Endothelial cell of umbilical vein (primary cell): ENCODE measurements at regions not wholly inside any gene's neighbourhood (a gene's known extent, or its start where the extent isn't known, plus 50 kb on each side); places are given as distances from the start of the nearest gene placed in this dataset.

Experiments
- BruUV-seq: library from RNA; stranded (reverse); fragments of 400-500 nt; replicated peaks from 2 replicates; lab custom pipeline; 2021; lab: Mats Ljungman, UMichigan
- CTCF ChIA-PET: fragments of 300-600, 350-600 bp; sonication (Branson Sonifier 250); formaldehyde crosslinking; loops from one replicate; lab custom pipeline; 2021; ENCODE audit warnings: antibody characterized with exemption, inconsistent platforms; lab: Charles Lee
- POLR2A ChIA-PET: fragments of 300-600, 350-600 bp; sonication (Branson Sonifier 250); formaldehyde crosslinking; loops from one replicate; lab custom pipeline; 2021; ENCODE audit warnings: antibody characterized with exemption, inconsistent platforms; lab: Charles Lee
- DNase-seq: peaks from one replicate; pipeline ENCODE4 v3.0.0-alpha.2; 2011; ENCODE audit warnings: low read depth, low spot score
- FAIRE-seq: peaks from 2 replicates; lab custom pipeline; 2011; peaks lifted over from hg19 to GRCh38; lab: Jason Lieb, UNC
- H2AFZ ChIP-seq: 2 replicates; pipeline ENCODE4 v1.6.0; 2012; ENCODE audit warnings: low read depth, low read length, control low read depth, inconsistent platforms
- H3K27ac ChIP-seq: 2 replicates; pipeline ENCODE4 v1.5.1; 2011; ENCODE audit warnings: low read depth, mild to moderate bottlenecking, control low read depth, low read length, moderate library complexity; ENCODE audit not compliant: insufficient read depth
- H3K27me3 ChIP-seq, 2 experiments: 2 replicates each; pipeline versions ENCODE4 v1.6.0 to v1.6.1; 2011; ENCODE audit warnings: low read length in 2 of 2, mixed read lengths in 1 of 2; ENCODE audit not compliant: control insufficient read depth in 2 of 2, insufficient read depth in 2 of 2
- H3K36me3 ChIP-seq, 2 experiments: 2 replicates in 1 of 2; 3 replicates in 1 of 2; pipeline ENCODE4 v1.5.1; 2011; ENCODE audit warnings: low read length in 2 of 2, mild to moderate bottlenecking in 1 of 2, moderate library complexity in 1 of 2; ENCODE audit not compliant: control insufficient read depth in 2 of 2, insufficient read depth in 2 of 2; ENCODE audit errors: extremely low read depth in 1 of 2
- H3K4me1 ChIP-seq: 3 replicates; pipeline ENCODE4 v1.5.1; 2011; ENCODE audit warnings: mild to moderate bottlenecking, low read length; ENCODE audit not compliant: control insufficient read depth, insufficient read depth; ENCODE audit errors: extremely low read depth
- H3K4me2 ChIP-seq: 2 replicates; pipeline ENCODE4 v1.6.1; 2011; ENCODE audit warnings: low read length, control low read depth, mixed read lengths; ENCODE audit not compliant: insufficient read depth
- H3K4me3 ChIP-seq, 3 experiments: fragments of 200-600 bp in 1 of 3; sonication (generic), shearing (Covaris generic) in 1 of 3; replicated peaks in 1 of 3; 2 replicates each; pipeline ENCODE4 v1.5.1; 2011 to 2016; ENCODE audit warnings: control low read depth in 3 of 3, low read length in 3 of 3, mild to moderate bottlenecking in 2 of 3, inconsistent platforms in 1 of 3, low read depth in 1 of 3, moderate library complexity in 1 of 3; ENCODE audit not compliant: insufficient read depth in 1 of 3
- H3K79me2 ChIP-seq: 2 replicates; pipeline ENCODE4 v1.6.0; 2012; ENCODE audit warnings: low read length, inconsistent platforms; ENCODE audit not compliant: control insufficient read depth, insufficient read depth
- H3K9ac ChIP-seq: replicated peaks from 2 replicates; pipeline ENCODE3; 2011; ENCODE audit warnings: low read length, control low read depth; ENCODE audit not compliant: insufficient read depth; ENCODE audit errors: extremely low read depth
- H3K9me1 ChIP-seq: replicated peaks from 3 replicates; pipeline ENCODE4 v1.6.0; 2011; ENCODE audit warnings: mild to moderate bottlenecking, low read length; ENCODE audit not compliant: control insufficient read depth, insufficient read depth; ENCODE audit errors: extremely low read depth
- H3K9me3 ChIP-seq: replicated peaks from 2 replicates; pipeline ENCODE4 v1.5.1; 2012; ENCODE audit warnings: low read length, inconsistent platforms; ENCODE audit not compliant: control insufficient read depth, insufficient read depth
- H4K20me1 ChIP-seq: replicated peaks from 2 replicates; pipeline ENCODE3; 2011; ENCODE audit warnings: mild to moderate bottlenecking, low read length; ENCODE audit not compliant: control insufficient read depth, insufficient read depth; ENCODE audit errors: extremely low read depth
- EZH2 ChIP-seq: IDR thresholded peaks from 2 replicates; pipeline ENCODE4 v1.6.1; 2012; ENCODE audit warnings: borderline replicate concordance, low read depth, mild to moderate bottlenecking, moderate library complexity, low read length, inconsistent platforms; ENCODE audit not compliant: severe bottlenecking
- FOS ChIP-seq: IDR thresholded peaks from 2 replicates; pipeline ENCODE4 v1.6.1; 2011; ENCODE audit warnings: mild to moderate bottlenecking, low read length, moderate library complexity, borderline replicate concordance; ENCODE audit not compliant: insufficient read depth
- GATA2 ChIP-seq: IDR thresholded peaks from 2 replicates; pipeline ENCODE4 v1.7.0; 2011; ENCODE audit warnings: low read depth, mild to moderate bottlenecking, moderate library complexity, mixed read lengths, low read length; ENCODE audit not compliant: insufficient read length, insufficient read depth
- JUN ChIP-seq: IDR thresholded peaks from 2 replicates; pipeline ENCODE4 v1.6.1; 2011; ENCODE audit warnings: borderline replicate concordance, low read depth; ENCODE audit not compliant: insufficient read length, insufficient read depth
- MYC ChIP-seq: IDR thresholded peaks from one replicate; pipeline ENCODE4 v1.6.1; 2011; ENCODE audit warnings: mild to moderate bottlenecking, low read depth, low read length
- POLR2A ChIP-seq: IDR thresholded peaks from 2 replicates; pipeline ENCODE4 v1.6.1; 2012; ENCODE audit warnings: low read depth, mild to moderate bottlenecking, control low read depth, low read length
- POLR2AphosphoS5 ChIP-seq: IDR thresholded peaks from 2 replicates; pipeline ENCODE4 v1.6.1; 2012; ENCODE audit warnings: low read depth, mild to moderate bottlenecking, control low read depth, low read length, moderate library complexity; ENCODE audit not compliant: insufficient read depth
- dilution Hi-C: fragments of 300-500 bp; cut with MboI; formaldehyde crosslinking; loops from one replicate; pipeline ENCODE4 v1.15.0; 2019; ENCODE audit warnings: low sequenced_read_pairs; ENCODE audit not compliant: extremely low pct_ligation_motif_present
- intact Hi-C: fragments of 100-400 bp; cut with micrococcal nuclease; formaldehyde crosslinking; loops from one replicate; pipeline ENCODE4 v1.10.0; 2022
- TF ChIP-seq, protein P1 (sequence below): IDR thresholded peaks from 2 replicates; pipeline ENCODE4 v1.6.1; 2011; ENCODE audit not compliant: insufficient read depth, insufficient read length
- TF ChIP-seq, protein P2 (sequence below), 2 donors: IDR thresholded peaks; 1 replicate in 1 of 2; 2 replicates in 1 of 2; pipeline ENCODE4 v1.5.1; 2011; ENCODE audit warnings: low read length in 2 of 2, mild to moderate bottlenecking in 2 of 2, moderate library complexity in 2 of 2, control low read depth in 1 of 2, inconsistent platforms in 1 of 2, low read depth in 1 of 2; ENCODE audit not compliant: insufficient read depth in 1 of 2; ENCODE audit errors: extremely low read depth in 1 of 2

DNA sequence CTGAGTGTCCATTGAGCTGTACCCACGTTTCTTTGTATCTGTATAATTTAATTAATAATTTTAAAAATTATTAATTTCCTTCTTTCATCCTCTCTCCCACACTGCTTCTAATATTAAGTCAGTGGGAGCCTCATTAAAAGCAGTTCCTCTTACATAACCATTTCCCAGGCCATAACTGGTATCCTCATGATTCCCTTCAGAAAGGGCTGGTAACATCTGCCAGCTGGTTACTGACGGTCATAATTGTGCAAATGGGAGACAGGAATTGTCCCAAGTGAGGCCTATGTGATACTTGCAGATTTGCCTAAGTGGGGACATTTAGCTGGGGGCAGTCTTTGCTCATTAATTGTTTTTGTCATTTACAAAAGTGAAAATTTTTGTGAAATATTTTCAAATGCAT is 69.0 kb upstream of the SPAG17 start:
- TF ChIP-seq POLR2AphosphoS5 = no peak
- TF ChIP-seq, protein P1, sequence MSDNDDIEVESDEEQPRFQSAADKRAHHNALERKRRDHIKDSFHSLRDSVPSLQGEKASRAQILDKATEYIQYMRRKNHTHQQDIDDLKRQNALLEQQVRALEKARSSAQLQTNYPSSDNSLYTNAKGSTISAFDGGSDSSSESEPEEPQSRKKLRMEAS = no peak
- TF ChIP-seq MYC = no peak
- TF ChIP-seq FOS = no peak
- no peak for TF ChIP-seq JUN
- TF ChIP-seq POLR2A = no peak
- no peak for TF ChIP-seq GATA2
- no peak for TF ChIP-seq EZH2
- FAIRE-seq = no peak
- Histone ChIP-seq H3K4me2 (no peak overlapping the region), H3K4me1 (no peaks in the 10 kb centered on the region), H3K9me1 (no peaks in the 10 kb centered on the region), H3K4me3 (no peak overlapping the region), H3K27ac (no peak overlapping the region), H3K27me3 (no peaks in the 10 kb centered on the region), H3K36me3 (no peaks in the 10 kb centered on the region), H2AFZ (no peak overlapping the region), H4K20me1 (no peaks in the 10 kb centered on the region), H3K9ac (no peak overlapping the region), H3K79me2 (no peaks in the 10 kb centered on the region), H3K9me3 (no peaks in the 10 kb centered on the region)
- intact Hi-C loops (no loop called here), dilution Hi-C loops (no loop called here)
- CTCF ChIA-PET = no interaction called here
- BruUV-seq = no TSS peak
- DNase-seq = no peak
- POLR2A ChIA-PET = no interaction called here

DNA sequence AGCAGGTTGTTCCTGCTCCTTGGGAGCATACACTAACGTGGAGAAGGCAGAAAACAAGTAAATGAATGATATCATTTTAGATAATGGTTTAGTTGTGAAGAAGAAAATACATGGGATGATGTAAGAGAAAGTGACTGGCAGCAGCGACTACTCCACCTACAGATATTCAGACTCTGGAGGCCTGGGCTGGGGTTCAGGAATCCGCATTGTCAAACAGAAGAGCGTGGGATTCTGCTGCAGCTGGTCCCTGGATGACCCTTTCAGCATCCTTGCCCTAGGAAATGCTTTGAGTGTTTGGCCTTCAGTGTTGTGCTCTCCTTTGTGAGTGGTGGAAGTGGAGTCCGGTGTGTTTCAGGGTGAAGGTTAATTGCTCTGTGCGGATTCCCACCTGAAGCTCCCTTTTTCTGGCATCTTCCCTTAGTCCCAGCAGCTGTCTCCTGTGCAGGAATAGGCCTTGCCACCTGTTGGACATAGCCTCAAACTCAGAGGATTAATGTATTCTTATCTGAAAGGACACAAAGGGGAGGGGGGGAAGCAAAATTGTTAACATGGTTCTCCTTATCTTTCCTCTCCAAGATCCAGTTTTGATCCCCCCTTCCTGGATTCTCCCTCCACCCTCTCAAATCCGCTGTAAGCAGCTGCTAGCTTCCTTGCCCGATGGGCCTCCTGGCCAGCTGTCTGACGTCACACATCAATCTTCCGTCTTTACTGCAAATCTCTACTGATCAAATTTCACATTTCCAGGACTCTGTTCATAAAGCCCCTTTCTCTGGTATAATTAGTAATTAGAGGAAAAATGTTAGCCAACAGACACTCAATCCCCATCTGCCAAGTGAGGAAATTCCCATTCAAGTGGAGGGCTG is 68.3 kb upstream of the SPAG17 start:
- no peak for FAIRE-seq
- Histone ChIP-seq H3K4me2 (no peak overlapping the region), H3K4me1 (no peaks in the 10 kb centered on the region), H3K9me1 (no peaks in the 10 kb centered on the region), H3K4me3 (no peak overlapping the region), H3K9ac (no peak overlapping the region), H3K27me3 (no peaks in the 10 kb centered on the region), H2AFZ (no peak overlapping the region), H3K9me3 (no peaks in the 10 kb centered on the region), H3K79me2 (no peaks in the 10 kb centered on the region), H3K36me3 (no peaks in the 10 kb centered on the region), H4K20me1 (no peaks in the 10 kb centered on the region), H3K27ac (no peak overlapping the region)
- TF ChIP-seq EZH2 = no peak
- TF ChIP-seq, protein P1 = no peak
- TF ChIP-seq GATA2 = no peak
- TF ChIP-seq FOS = no peak
- TF ChIP-seq POLR2AphosphoS5 = no peak
- TF ChIP-seq, protein P2, sequence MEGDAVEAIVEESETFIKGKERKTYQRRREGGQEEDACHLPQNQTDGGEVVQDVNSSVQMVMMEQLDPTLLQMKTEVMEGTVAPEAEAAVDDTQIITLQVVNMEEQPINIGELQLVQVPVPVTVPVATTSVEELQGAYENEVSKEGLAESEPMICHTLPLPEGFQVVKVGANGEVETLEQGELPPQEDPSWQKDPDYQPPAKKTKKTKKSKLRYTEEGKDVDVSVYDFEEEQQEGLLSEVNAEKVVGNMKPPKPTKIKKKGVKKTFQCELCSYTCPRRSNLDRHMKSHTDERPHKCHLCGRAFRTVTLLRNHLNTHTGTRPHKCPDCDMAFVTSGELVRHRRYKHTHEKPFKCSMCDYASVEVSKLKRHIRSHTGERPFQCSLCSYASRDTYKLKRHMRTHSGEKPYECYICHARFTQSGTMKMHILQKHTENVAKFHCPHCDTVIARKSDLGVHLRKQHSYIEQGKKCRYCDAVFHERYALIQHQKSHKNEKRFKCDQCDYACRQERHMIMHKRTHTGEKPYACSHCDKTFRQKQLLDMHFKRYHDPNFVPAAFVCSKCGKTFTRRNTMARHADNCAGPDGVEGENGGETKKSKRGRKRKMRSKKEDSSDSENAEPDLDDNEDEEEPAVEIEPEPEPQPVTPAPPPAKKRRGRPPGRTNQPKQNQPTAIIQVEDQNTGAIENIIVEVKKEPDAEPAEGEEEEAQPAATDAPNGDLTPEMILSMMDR (IDR thresholded peaks at IDR 0.05; ENCODE audit: extremely low read depth in 1 of 2, insufficient read depth in 1 of 2, low read depth in 1 of 2, low read length in 2 of 2) = no peak
- no peak for TF ChIP-seq JUN
- no peak for TF ChIP-seq MYC
- no peak for TF ChIP-seq POLR2A
- BruUV-seq = no TSS peak
- CTCF ChIA-PET = no interaction called here
- intact Hi-C loops = no loop called here
- DNase-seq = no peak
- POLR2A ChIA-PET = no interaction called here
- dilution Hi-C loops = no loop called here
